ENCODE measurements at regions not wholly inside any gene's neighbourhood (a gene's known extent, or its start where the extent isn't known, plus 50 kb on each side); places are given as distances from the start of the nearest gene placed in this dataset.

DNA sequence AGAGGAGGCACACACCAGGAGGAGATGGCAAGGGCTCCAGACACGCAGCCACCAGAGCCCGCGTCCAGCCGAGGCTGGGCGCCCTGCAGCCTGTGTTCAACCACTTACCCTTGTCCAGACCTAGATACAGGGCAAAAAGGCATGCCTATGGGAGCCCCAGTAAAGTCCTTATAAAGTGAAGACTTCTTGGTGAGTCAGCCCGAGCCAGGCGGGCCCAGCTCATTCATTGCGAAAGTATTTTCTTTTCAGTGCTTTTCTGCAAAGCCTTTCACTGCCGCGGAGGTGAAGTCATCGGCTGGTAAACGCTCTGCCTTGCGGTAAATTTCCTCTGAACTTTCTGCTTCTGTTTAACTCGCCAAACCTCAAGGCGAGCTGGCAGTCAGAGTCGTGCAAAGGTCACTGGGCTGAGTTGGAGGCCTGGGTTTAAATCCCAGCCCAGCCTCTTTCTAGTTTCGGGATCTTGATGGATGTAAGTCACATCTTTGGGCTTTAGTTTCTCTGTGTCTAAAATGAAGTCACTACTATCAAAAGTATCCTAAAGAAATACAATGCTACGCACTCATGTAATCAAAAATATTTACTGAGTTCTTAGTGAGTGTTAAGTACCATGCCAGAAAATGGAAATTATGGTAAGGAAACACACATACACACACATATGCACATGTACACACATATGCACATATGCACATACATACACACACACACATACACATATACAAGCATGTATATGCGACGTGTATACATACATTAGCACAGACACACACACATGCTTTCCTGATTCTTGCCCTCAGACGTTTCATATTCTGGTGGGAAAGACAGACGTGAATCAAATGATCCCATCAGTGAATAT is 54.7 kb upstream of the IFFO2 start (continued):
- TF ChIP-seq ZNF224 (CRISPR knock-in tag; IDR thresholded peaks at IDR 0.05) (no peak), CCDC6 (CRISPR knock-in tag; IDR thresholded peaks at IDR 0.05) (peak; percentile 54; the same call in 1 of the 2 replicates), ZNF703 (CRISPR knock-in tag; IDR thresholded peaks at IDR 0.05; ENCODE audit: borderline replicate concordance) (no peak), ZFP36L2 (CRISPR knock-in tag; IDR thresholded peaks at IDR 0.05) (no peak), ZNF562 (CRISPR knock-in tag; IDR thresholded peaks at IDR 0.05; ENCODE audit: borderline replicate concordance) (no peak), ATF7 (IDR thresholded peaks at IDR 0.05) (no peak), ATF7 (CRISPR knock-in tag; IDR thresholded peaks at IDR 0.05) (peak; percentile 69; the same call in 1 of the 2 replicates), ADNP (CRISPR knock-in tag; IDR thresholded peaks at IDR 0.05) (no peak), ZFP36 (IDR thresholded peaks at IDR 0.05; ENCODE audit: borderline replicate concordance, low read depth, low read length, partially characterized antibody) (no peak), ZNF883 (CRISPR knock-in tag; IDR thresholded peaks at IDR 0.05; ENCODE audit: not compliant biosample characterization) (no peak), NFIC (IDR thresholded peaks at IDR 0.05; ENCODE audit: low read length) (peak; percentile 48; the same call in 1 of the 2 replicates)
- TF ChIP-seq, protein P1, sequence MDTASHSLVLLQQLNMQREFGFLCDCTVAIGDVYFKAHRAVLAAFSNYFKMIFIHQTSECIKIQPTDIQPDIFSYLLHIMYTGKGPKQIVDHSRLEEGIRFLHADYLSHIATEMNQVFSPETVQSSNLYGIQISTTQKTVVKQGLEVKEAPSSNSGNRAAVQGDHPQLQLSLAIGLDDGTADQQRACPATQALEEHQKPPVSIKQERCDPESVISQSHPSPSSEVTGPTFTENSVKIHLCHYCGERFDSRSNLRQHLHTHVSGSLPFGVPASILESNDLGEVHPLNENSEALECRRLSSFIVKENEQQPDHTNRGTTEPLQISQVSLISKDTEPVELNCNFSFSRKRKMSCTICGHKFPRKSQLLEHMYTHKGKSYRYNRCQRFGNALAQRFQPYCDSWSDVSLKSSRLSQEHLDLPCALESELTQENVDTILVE (CRISPR knock-in tag; IDR thresholded peaks at IDR 0.05), result no peak
- TF ChIP-seq, protein P2, sequence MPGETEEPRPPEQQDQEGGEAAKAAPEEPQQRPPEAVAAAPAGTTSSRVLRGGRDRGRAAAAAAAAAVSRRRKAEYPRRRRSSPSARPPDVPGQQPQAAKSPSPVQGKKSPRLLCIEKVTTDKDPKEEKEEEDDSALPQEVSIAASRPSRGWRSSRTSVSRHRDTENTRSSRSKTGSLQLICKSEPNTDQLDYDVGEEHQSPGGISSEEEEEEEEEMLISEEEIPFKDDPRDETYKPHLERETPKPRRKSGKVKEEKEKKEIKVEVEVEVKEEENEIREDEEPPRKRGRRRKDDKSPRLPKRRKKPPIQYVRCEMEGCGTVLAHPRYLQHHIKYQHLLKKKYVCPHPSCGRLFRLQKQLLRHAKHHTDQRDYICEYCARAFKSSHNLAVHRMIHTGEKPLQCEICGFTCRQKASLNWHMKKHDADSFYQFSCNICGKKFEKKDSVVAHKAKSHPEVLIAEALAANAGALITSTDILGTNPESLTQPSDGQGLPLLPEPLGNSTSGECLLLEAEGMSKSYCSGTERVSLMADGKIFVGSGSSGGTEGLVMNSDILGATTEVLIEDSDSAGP (CRISPR knock-in tag; IDR thresholded peaks at IDR 0.05; ENCODE audit: borderline replicate concordance), result 0 out of 2 replicates have a peak, but pooled peaks have one; percentile 25
- TF ChIP-seq, protein P3, sequence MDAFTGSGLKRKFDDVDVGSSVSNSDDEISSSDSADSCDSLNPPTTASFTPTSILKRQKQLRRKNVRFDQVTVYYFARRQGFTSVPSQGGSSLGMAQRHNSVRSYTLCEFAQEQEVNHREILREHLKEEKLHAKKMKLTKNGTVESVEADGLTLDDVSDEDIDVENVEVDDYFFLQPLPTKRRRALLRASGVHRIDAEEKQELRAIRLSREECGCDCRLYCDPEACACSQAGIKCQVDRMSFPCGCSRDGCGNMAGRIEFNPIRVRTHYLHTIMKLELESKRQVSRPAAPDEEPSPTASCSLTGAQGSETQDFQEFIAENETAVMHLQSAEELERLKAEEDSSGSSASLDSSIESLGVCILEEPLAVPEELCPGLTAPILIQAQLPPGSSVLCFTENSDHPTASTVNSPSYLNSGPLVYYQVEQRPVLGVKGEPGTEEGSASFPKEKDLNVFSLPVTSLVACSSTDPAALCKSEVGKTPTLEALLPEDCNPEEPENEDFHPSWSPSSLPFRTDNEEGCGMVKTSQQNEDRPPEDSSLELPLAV (CRISPR knock-in tag; conservative IDR thresholded peaks at IDR 0.05; ENCODE audit: low read depth), result no peak
- TF ChIP-seq, protein P4, sequence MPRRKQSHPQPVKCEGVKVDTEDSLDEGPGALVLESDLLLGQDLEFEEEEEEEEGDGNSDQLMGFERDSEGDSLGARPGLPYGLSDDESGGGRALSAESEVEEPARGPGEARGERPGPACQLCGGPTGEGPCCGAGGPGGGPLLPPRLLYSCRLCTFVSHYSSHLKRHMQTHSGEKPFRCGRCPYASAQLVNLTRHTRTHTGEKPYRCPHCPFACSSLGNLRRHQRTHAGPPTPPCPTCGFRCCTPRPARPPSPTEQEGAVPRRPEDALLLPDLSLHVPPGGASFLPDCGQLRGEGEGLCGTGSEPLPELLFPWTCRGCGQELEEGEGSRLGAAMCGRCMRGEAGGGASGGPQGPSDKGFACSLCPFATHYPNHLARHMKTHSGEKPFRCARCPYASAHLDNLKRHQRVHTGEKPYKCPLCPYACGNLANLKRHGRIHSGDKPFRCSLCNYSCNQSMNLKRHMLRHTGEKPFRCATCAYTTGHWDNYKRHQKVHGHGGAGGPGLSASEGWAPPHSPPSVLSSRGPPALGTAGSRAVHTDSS (CRISPR knock-in tag; conservative IDR thresholded peaks at IDR 0.05), result no peak
- TF ChIP-seq, protein P5, sequence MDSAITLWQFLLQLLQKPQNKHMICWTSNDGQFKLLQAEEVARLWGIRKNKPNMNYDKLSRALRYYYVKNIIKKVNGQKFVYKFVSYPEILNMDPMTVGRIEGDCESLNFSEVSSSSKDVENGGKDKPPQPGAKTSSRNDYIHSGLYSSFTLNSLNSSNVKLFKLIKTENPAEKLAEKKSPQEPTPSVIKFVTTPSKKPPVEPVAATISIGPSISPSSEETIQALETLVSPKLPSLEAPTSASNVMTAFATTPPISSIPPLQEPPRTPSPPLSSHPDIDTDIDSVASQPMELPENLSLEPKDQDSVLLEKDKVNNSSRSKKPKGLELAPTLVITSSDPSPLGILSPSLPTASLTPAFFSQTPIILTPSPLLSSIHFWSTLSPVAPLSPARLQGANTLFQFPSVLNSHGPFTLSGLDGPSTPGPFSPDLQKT (CRISPR knock-in tag; IDR thresholded peaks at IDR 0.05; ENCODE audit: borderline replicate concordance), result no peak
- TF ChIP-seq, protein P6, sequence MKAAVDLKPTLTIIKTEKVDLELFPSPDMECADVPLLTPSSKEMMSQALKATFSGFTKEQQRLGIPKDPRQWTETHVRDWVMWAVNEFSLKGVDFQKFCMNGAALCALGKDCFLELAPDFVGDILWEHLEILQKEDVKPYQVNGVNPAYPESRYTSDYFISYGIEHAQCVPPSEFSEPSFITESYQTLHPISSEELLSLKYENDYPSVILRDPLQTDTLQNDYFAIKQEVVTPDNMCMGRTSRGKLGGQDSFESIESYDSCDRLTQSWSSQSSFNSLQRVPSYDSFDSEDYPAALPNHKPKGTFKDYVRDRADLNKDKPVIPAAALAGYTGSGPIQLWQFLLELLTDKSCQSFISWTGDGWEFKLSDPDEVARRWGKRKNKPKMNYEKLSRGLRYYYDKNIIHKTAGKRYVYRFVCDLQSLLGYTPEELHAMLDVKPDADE (CRISPR knock-in tag; IDR thresholded peaks at IDR 0.05), result no peak
- TF ChIP-seq, protein P7, sequence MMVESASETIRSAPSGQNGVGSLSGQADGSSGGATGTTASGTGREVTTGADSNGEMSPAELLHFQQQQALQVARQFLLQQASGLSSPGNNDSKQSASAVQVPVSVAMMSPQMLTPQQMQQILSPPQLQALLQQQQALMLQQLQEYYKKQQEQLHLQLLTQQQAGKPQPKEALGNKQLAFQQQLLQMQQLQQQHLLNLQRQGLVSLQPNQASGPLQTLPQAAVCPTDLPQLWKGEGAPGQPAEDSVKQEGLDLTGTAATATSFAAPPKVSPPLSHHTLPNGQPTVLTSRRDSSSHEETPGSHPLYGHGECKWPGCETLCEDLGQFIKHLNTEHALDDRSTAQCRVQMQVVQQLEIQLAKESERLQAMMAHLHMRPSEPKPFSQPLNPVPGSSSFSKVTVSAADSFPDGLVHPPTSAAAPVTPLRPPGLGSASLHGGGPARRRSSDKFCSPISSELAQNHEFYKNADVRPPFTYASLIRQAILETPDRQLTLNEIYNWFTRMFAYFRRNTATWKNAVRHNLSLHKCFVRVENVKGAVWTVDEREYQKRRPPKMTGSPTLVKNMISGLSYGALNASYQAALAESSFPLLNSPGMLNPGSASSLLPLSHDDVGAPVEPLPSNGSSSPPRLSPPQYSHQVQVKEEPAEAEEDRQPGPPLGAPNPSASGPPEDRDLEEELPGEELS (CRISPR knock-in tag; IDR thresholded peaks at IDR 0.05), result no peak

All from HepG2 (cell line).